MM.1S (cell line): ENCODE measurements at regions not wholly inside any gene's neighbourhood (a gene's known extent, or its start where the extent isn't known, plus 50 kb on each side); places are given as distances from the start of the nearest gene placed in this dataset.

Source experiments
- EZH2 ChIP-seq: fragments of 300-600 bp; sonication (generic); optimal IDR thresholded peaks from 2 replicates; pipeline ENCODE3; 2017; ENCODE audit warnings: low read depth, mild to moderate bottlenecking, antibody characterized with exemption, low read length, mixed read lengths
- EZH2phosphoT487 ChIP-seq: fragments of 300-600 bp; sonication (generic); IDR thresholded peaks from 2 replicates; pipeline ENCODE4 v1.6.1; 2018; ENCODE audit warnings: antibody characterized with exemption, low read length
- TF ChIP-seq, protein P1 (sequence below): fragments of 300-600 bp; sonication (generic); IDR thresholded peaks from 2 replicates; pipeline ENCODE4 v1.5.1; 2016; ENCODE audit warnings: antibody characterized with exemption, low read length, mixed read lengths

DNA sequence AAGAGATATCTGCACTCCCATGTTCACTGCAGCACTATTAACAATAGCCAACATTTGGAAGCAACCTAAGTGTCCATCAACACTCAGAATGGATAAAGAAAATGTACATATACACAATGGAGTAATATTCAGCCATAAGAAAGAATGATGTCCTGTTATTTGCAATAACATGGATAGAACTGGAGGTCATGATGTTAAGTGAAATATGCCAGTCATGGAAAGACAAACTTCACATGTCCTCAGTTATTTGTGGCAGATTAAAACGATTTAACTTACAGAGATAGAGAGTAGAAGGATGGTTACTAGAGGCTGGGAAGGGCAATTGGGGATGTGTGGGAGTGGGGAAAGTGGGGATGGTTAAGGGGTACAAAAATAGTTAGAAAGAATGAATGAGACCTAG is 110.3 kb upstream of the PCSK5 start:
- TF ChIP-seq EZH2phosphoT487 (no peak), EZH2 (no peak)
- TF ChIP-seq, protein P1, sequence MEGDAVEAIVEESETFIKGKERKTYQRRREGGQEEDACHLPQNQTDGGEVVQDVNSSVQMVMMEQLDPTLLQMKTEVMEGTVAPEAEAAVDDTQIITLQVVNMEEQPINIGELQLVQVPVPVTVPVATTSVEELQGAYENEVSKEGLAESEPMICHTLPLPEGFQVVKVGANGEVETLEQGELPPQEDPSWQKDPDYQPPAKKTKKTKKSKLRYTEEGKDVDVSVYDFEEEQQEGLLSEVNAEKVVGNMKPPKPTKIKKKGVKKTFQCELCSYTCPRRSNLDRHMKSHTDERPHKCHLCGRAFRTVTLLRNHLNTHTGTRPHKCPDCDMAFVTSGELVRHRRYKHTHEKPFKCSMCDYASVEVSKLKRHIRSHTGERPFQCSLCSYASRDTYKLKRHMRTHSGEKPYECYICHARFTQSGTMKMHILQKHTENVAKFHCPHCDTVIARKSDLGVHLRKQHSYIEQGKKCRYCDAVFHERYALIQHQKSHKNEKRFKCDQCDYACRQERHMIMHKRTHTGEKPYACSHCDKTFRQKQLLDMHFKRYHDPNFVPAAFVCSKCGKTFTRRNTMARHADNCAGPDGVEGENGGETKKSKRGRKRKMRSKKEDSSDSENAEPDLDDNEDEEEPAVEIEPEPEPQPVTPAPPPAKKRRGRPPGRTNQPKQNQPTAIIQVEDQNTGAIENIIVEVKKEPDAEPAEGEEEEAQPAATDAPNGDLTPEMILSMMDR = no peak
